ENCODE measurements at regions not wholly inside any gene's neighbourhood (a gene's known extent, or its start where the extent isn't known, plus 50 kb on each side); places are given as distances from the start of the nearest gene placed in this dataset.

- Histone ChIP-seq H3K4me3 (no peak overlapping the region), H3K27me3 (no peaks in the 10 kb centered on the region), H3K9me3 (no peaks in the 10 kb centered on the region), H3K4me1 (no peaks in the 10 kb centered on the region), H3K27ac (replicated peaks in 1 of 4) (no peak overlapping the region), H3K36me3 (no peaks in the 10 kb centered on the region)
- intact Hi-C loops (cut with DNase I): no loop called here
- DNase-seq (ENCODE audit: extremely low spot score): no peak
- TF ChIP-seq EP300 (IDR thresholded peaks at IDR 0.05) (no peak), POLR2AphosphoS5 (IDR thresholded peaks at IDR 0.05) (no peak), POLR2A (IDR thresholded peaks at IDR 0.05; ENCODE audit: low read depth) (no peak), CTCF (IDR thresholded peaks at IDR 0.05) (no peak)
- 29% methylated on average over 1 of the region's 1 CpG for WGBS
Observed at GRCh38 chr1:42047508-42047880, 105.7 kb upstream of the GUCA2B start.

GRCh38 chr1:42046761-42047507, 106.3 kb upstream of the GUCA2B start:
- TF ChIP-seq POLR2AphosphoS5 (IDR thresholded peaks at IDR 0.05) (no peak), EP300 (IDR thresholded peaks at IDR 0.05) (no peak), POLR2A (IDR thresholded peaks at IDR 0.05; ENCODE audit: low read depth) (no peak), CTCF (IDR thresholded peaks at IDR 0.05) (no peak)
- H3K36me3 ChIP-seq: no peaks in the 10 kb centered on the region
- intact Hi-C loops (cut with DNase I): no loop called here
- H3K27ac ChIP-seq (replicated peaks in 1 of 4): no peak overlapping the region
- no peaks in the 10 kb centered on the region for H3K27me3 ChIP-seq
- no peak for DNase-seq (ENCODE audit: extremely low spot score)
- no peaks in the 10 kb centered on the region for H3K9me3 ChIP-seq
- no peak overlapping the region for H3K4me3 ChIP-seq
- H3K4me1 ChIP-seq: no peaks in the 10 kb centered on the region
- 83% methylated on average over 3 of the region's 4 CpGs for WGBS

DNA sequence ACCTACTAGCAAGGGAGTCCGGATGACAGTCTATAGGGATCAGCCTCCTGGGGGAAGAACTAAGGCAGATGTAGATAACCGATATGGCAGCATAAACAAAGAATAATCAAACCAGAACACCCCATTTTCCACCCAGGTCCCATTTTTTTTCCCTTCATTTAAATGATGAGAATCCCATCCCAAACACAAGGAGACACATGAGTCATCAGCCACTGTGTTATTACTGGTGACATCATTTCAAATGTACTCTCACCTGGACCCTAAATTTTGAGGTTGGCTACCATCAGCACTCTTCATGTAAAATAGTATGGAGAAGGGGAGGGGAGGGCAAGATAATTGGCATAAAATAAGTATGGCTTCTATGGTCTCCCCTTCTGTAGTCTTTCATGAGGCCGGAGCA, 108.9 kb upstream of the GUCA2B start:
- no peaks in the 10 kb centered on the region for H3K4me1 ChIP-seq
- H3K4me3 ChIP-seq: no peak overlapping the region
- TF ChIP-seq EP300 (IDR thresholded peaks at IDR 0.05) (no peak), CTCF (IDR thresholded peaks at IDR 0.05) (no peak), POLR2A (IDR thresholded peaks at IDR 0.05; ENCODE audit: low read depth) (no peak), POLR2AphosphoS5 (IDR thresholded peaks at IDR 0.05) (no peak)
- no peaks in the 10 kb centered on the region for H3K27me3 ChIP-seq
- DNase-seq (ENCODE audit: extremely low spot score): no peak
- WGBS: 97% methylated on average over 3 of the region's 3 CpGs
- H3K36me3 ChIP-seq: no peaks in the 10 kb centered on the region
- H3K27ac ChIP-seq (replicated peaks in 1 of 4): no peak overlapping the region
- intact Hi-C loops (cut with DNase I): no loop called here
- no peaks in the 10 kb centered on the region for H3K9me3 ChIP-seq

DNA sequence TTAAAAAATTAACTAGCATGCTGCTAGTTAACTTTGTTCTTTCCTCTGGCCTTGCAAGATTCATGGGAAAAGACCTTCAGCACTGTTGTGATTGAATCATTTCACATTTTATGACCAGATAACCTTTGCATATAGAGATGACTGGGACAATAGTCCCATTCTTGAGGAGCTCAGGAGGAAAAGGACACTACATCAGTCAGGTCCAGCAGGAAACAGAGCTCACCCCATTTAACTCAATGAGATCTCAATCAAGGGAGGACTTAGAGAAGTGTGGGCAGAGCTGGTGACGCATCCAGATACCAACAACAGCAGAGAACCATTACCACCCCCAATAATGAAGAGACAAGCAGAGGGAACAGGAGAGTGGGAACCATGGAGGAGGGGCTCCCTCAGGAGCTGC, 109.4 kb upstream of the GUCA2B start:
- TF ChIP-seq POLR2A (IDR thresholded peaks at IDR 0.05; ENCODE audit: low read depth) (no peak), EP300 (IDR thresholded peaks at IDR 0.05) (no peak), CTCF (IDR thresholded peaks at IDR 0.05) (no peak), POLR2AphosphoS5 (IDR thresholded peaks at IDR 0.05) (no peak)
- H3K4me3 ChIP-seq: no peak overlapping the region
- no peaks in the 10 kb centered on the region for H3K36me3 ChIP-seq
- 77% methylated on average over 1 of the region's 1 CpG for WGBS
- no peak overlapping the region for H3K27ac ChIP-seq (replicated peaks in 1 of 4)
- no peaks in the 10 kb centered on the region for H3K9me3 ChIP-seq
- no peak for DNase-seq (ENCODE audit: extremely low spot score)
- H3K4me1 ChIP-seq: no peaks in the 10 kb centered on the region
- intact Hi-C loops (cut with DNase I): no loop called here
- no peaks in the 10 kb centered on the region for H3K27me3 ChIP-seq

GRCh38 chr1:42043182-42043581, 110.0 kb upstream of the GUCA2B start:
- Histone ChIP-seq H3K27ac (replicated peaks in 1 of 4) (no peak overlapping the region), H3K4me3 (no peak overlapping the region), H3K4me1 (no peaks in the 10 kb centered on the region), H3K9me3 (no peaks in the 10 kb centered on the region), H3K36me3 (no peaks in the 10 kb centered on the region), H3K27me3 (no peaks in the 10 kb centered on the region)
- WGBS: 67% methylated on average over 2 of the region's 2 CpGs
- TF ChIP-seq POLR2A (IDR thresholded peaks at IDR 0.05; ENCODE audit: low read depth) (no peak), CTCF (IDR thresholded peaks at IDR 0.05) (no peak), EP300 (IDR thresholded peaks at IDR 0.05) (no peak), POLR2AphosphoS5 (IDR thresholded peaks at IDR 0.05) (no peak)
- intact Hi-C loops (cut with DNase I): no loop called here
- DNase-seq (ENCODE audit: extremely low spot score): no peak

Data from esophagus muscularis mucosa (tissue), 4 donors.